B cell (primary cell): ENCODE measurements at regions not wholly inside any gene's neighbourhood (a gene's known extent, or its start where the extent isn't known, plus 50 kb on each side); places are given as distances from the start of the nearest gene placed in this dataset.

Experiments used
- ATAC-seq: fragments of 200-7000 bp; cut with Tn5 transposase; one replicate; pipeline ENCODE4 v1.10.0; 2021; ENCODE audit warnings: low read depth, mild to moderate bottlenecking, moderate number of reproducible peaks, moderate library complexity
- CTCF ChIA-PET: fragments of 350-600 bp; sonication (Branson Sonifier 250); formaldehyde crosslinking; loops from one replicate; lab custom pipeline; 2021; ENCODE audit warnings: antibody characterized with exemption, inconsistent platforms; lab: Charles Lee
- POLR2A ChIA-PET: fragments of 350-600 bp; sonication (Branson Sonifier 250); formaldehyde crosslinking; loops from one replicate; lab custom pipeline; 2021; ENCODE audit warnings: antibody characterized with exemption; lab: Charles Lee
- DNase-seq: peaks from one replicate; pipeline ENCODE4 v3.0.0; 2013
- H2AFZ ChIP-seq: 2 replicates; pipeline ENCODE4 v1.6.1; 2012; ENCODE audit warnings: mild to moderate bottlenecking, low read depth, low read length; ENCODE audit not compliant: insufficient read depth, poor library complexity, severe bottlenecking
- H3K27ac ChIP-seq, 2 donors: 1 replicate in 1 of 2; 2 replicates in 1 of 2; pipeline ENCODE4 v1.5.1; 2012 to 2013; ENCODE audit warnings: low read length in 2 of 2, mild to moderate bottlenecking in 2 of 2, moderate library complexity in 1 of 2
- H3K27me3 ChIP-seq, 4 experiments: fragments of 200-600 bp in 1 of 4; sonication (generic) in 1 of 4; replicated peaks in 1 of 4; 1 replicate in 2 of 4; 2 replicates in 2 of 4; pipeline versions ENCODE4 v1.6.1 to v1.7.0; 2013 to 2016; ENCODE audit warnings: low read length in 3 of 4, mild to moderate bottlenecking in 2 of 4, mixed read lengths in 1 of 4, moderate library complexity in 1 of 4; ENCODE audit not compliant: insufficient read depth in 4 of 4, control insufficient read depth in 3 of 4; ENCODE audit errors: control extremely low read depth in 1 of 4
- H3K36me3 ChIP-seq, 2 experiments: replicated peaks in 1 of 2; 1 replicate in 1 of 2; 2 replicates in 1 of 2; pipeline versions ENCODE4 v1.6.1 to v1.7.1; 2013; ENCODE audit warnings: low read length in 1 of 2; ENCODE audit not compliant: insufficient read depth in 2 of 2, control insufficient read depth in 1 of 2; ENCODE audit errors: control extremely low read depth in 1 of 2, extremely low read depth in 1 of 2
- H3K4me1 ChIP-seq, 2 donors: fragments of 200-600 bp in 1 of 2; sonication (generic) in 1 of 2; 1 replicate in 1 of 2; 2 replicates in 1 of 2; pipeline versions ENCODE4 v1.5.1 to v1.6.1; 2013 to 2017; ENCODE audit warnings: low read length in 2 of 2; ENCODE audit not compliant: control insufficient read depth in 2 of 2, insufficient read depth in 2 of 2
- H3K4me2 ChIP-seq: replicated peaks from 2 replicates; pipeline ENCODE3; 2012; ENCODE audit warnings: mild to moderate bottlenecking, low read depth, low read length; ENCODE audit not compliant: poor library complexity, severe bottlenecking
- H3K4me3 ChIP-seq, 5 experiments: fragments of 200-600 bp in 1 of 5; sonication (generic) in 1 of 5; 1 replicate in 3 of 5; 2 replicates in 2 of 5; pipeline versions ENCODE4 v1.5.1 to v1.7.0; 2011 to 2016; ENCODE audit warnings: low read length in 4 of 5, mild to moderate bottlenecking in 4 of 5, low read depth in 2 of 5, control low read depth in 1 of 5, moderate library complexity in 1 of 5; ENCODE audit not compliant: insufficient read depth in 1 of 5; ENCODE audit errors: control extremely low read depth in 1 of 5, extremely low read depth in 1 of 5
- H3K79me2 ChIP-seq: fragments of 200-600 bp; sonication (generic); one replicate; pipeline ENCODE4 v1.6.0; 2016; ENCODE audit warnings: low read length; ENCODE audit not compliant: control insufficient read depth, insufficient read depth
- H3K9ac ChIP-seq: fragments of 200-600 bp; sonication (generic); 2 replicates; pipeline ENCODE4 v1.6.1; 2017; ENCODE audit warnings: mild to moderate bottlenecking, low read length, moderate library complexity
- H3K9me3 ChIP-seq, 3 donors: one replicate each; pipeline versions ENCODE4 v1.6.1 to v1.7.1; 2013; ENCODE audit warnings: low read length in 2 of 3; ENCODE audit not compliant: control insufficient read depth in 2 of 3, insufficient read depth in 1 of 3; ENCODE audit errors: control extremely low read depth in 1 of 3
- H4K20me1 ChIP-seq: 2 replicates; pipeline ENCODE4 v1.6.0; 2012; ENCODE audit warnings: mild to moderate bottlenecking, low read length; ENCODE audit not compliant: insufficient read depth, control insufficient read depth, poor library complexity, severe bottlenecking
- H3K27ac Mint-ChIP-seq: one replicate; pipeline ENCODE4 v1.8.0; 2021; ENCODE audit warnings: mixed read lengths
- H3K27me3 Mint-ChIP-seq: one replicate; pipeline ENCODE4 v1.8.0; 2021; ENCODE audit warnings: mixed read lengths
- H3K4me1 Mint-ChIP-seq: one replicate; pipeline ENCODE4 v1.8.0; 2021; ENCODE audit warnings: mixed read lengths
- H3K4me3 Mint-ChIP-seq: one replicate; pipeline ENCODE4 v1.8.0; 2021; ENCODE audit warnings: mixed read lengths
- H3K9me3 Mint-ChIP-seq: one replicate; pipeline ENCODE4 v1.8.0; 2022; ENCODE audit warnings: mixed read lengths; ENCODE audit not compliant: insufficient read depth
- CTCF ChIP-seq: fragments of 200-600 bp; IDR thresholded peaks from one replicate; pipeline ENCODE4 v1.8.0; 2022; ENCODE audit warnings: antibody characterized with exemption, mild to moderate bottlenecking
- EZH2 ChIP-seq: IDR thresholded peaks from 2 replicates; pipeline ENCODE4 v1.6.1; 2012; ENCODE audit warnings: borderline replicate concordance, low read depth, mild to moderate bottlenecking, moderate library complexity, low read length; ENCODE audit not compliant: insufficient read depth, poor library complexity, severe bottlenecking
- intact Hi-C: fragments of 100-400 bp; cut with micrococcal nuclease; formaldehyde crosslinking; loops from one replicate; pipeline ENCODE4 v1.10.0; 2022

GRCh38 chr1:69230208-69230607, 337.5 kb upstream of the LRRC7 start:
- no peak overlapping the region for H3K4me3 Mint-ChIP-seq
- no peaks in the 10 kb centered on the region for H4K20me1 ChIP-seq
- H2AFZ ChIP-seq, result no peak overlapping the region
- no peaks in the 10 kb centered on the region for H3K4me1 ChIP-seq
- intact Hi-C loops, result no loop called here
- no peaks in the 10 kb centered on the region for H3K9me3 ChIP-seq
- H3K4me3 ChIP-seq, result no peak overlapping the region
- POLR2A ChIA-PET, result no interaction called here
- no peak overlapping the region for H3K9ac ChIP-seq
- no peaks in the 10 kb centered on the region for H3K27me3 Mint-ChIP-seq
- ATAC-seq, result no peak
- H3K79me2 ChIP-seq, result no peaks in the 10 kb centered on the region
- H3K36me3 ChIP-seq, result no peaks in the 10 kb centered on the region
- H3K9me3 Mint-ChIP-seq, result no peaks in the 10 kb centered on the region
- H3K4me2 ChIP-seq, result no peak overlapping the region
- H3K4me1 Mint-ChIP-seq, result no peaks in the 10 kb centered on the region
- H3K27ac Mint-ChIP-seq, result no peak overlapping the region
- TF ChIP-seq EZH2 (no peak), CTCF (no peak)
- H3K27me3 ChIP-seq, result no peaks in the 10 kb centered on the region
- no peak overlapping the region for H3K27ac ChIP-seq
- CTCF ChIA-PET, result no interaction called here
- no peak for DNase-seq

DNA sequence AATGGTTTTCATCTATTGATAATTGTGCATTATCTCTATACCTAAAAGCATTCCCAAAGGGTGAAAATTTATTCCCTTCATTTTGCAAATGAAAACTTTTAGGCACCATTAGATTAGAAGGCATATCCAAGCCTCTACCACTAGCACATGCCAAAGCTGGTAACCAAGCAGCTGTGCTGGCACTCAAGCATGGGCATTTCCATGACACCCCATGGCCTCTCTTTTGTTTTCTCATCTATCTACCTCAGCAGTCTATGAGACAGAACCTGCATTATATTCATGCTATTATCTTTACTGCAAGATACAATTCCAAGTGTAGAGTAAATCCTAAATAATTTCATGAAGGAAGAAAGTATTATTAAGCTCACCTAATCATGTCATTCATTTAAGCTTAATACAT, 334.3 kb upstream of the LRRC7 start:
- CTCF ChIA-PET, result no interaction called here
- intact Hi-C loops, result no loop called here

More for the DNA sequence above, 334.3 kb upstream of the LRRC7 start:
- Mint-ChIP-seq H3K4me3 (no peak overlapping the region), H3K27ac (no peak overlapping the region), H3K27me3 (no peaks in the 10 kb centered on the region), H3K9me3 (peaks cover 3% of the 10 kb centered on the region), H3K4me1 (no peaks in the 10 kb centered on the region)
- Histone ChIP-seq H3K27ac (no peak overlapping the region), H3K79me2 (no peaks in the 10 kb centered on the region), H3K4me3 (no peak overlapping the region), H3K4me2 (no peak overlapping the region), H3K36me3 (no peaks in the 10 kb centered on the region), H2AFZ (no peak overlapping the region), H3K9me3 (no peaks in the 10 kb centered on the region), H4K20me1 (no peaks in the 10 kb centered on the region), H3K9ac (no peak overlapping the region), H3K4me1 (no peaks in the 10 kb centered on the region), H3K27me3 (no peaks in the 10 kb centered on the region)
- no peak for TF ChIP-seq EZH2
- TF ChIP-seq CTCF, result no peak
- no peak for DNase-seq
- ATAC-seq, result no peak
- POLR2A ChIA-PET, result no interaction called here
